IMR-90 (cell line): ENCODE measurements at regions not wholly inside any gene's neighbourhood (a gene's known extent, or its start where the extent isn't known, plus 50 kb on each side); places are given as distances from the start of the nearest gene placed in this dataset.

Experiments
- CTCF ChIP-seq: conservative IDR thresholded peaks from 2 replicates; pipeline ENCODE4 v1.5.1; 2012; ENCODE audit warnings: mild to moderate bottlenecking, low read depth, low read length, improper control_type of control experiment
- FOS ChIP-seq: fragments of 150-350 bp; IDR thresholded peaks from 2 replicates; pipeline ENCODE4 v1.6.1; 2016; ENCODE audit warnings: low read depth, low read length
- NFE2L2 ChIP-seq: fragments of 150-350 bp; IDR thresholded peaks from 2 replicates; pipeline ENCODE4 v1.6.1; 2016; ENCODE audit warnings: low read depth, mild to moderate bottlenecking, low read length
- POLR2A ChIP-seq: IDR thresholded peaks from 2 replicates; pipeline ENCODE4 v1.6.1; 2012; ENCODE audit warnings: mild to moderate bottlenecking, low read depth, low read length
- RFX5 ChIP-seq: IDR thresholded peaks from 2 replicates; pipeline ENCODE4 v1.8.0; 2012; ENCODE audit warnings: low read depth, mild to moderate bottlenecking, low read length, moderate library complexity
- SMC3 ChIP-seq: fragments of 150-350 bp; IDR thresholded peaks from 2 replicates; pipeline ENCODE4 v1.6.1; 2016; ENCODE audit warnings: low read depth, mild to moderate bottlenecking, antibody characterized with exemption, low read length, moderate library complexity

- TF ChIP-seq CTCF = no peak
- TF ChIP-seq NFE2L2 = no peak
- TF ChIP-seq FOS = no peak
- no peak for TF ChIP-seq RFX5
- TF ChIP-seq SMC3 = no peak
- TF ChIP-seq POLR2A = no peak
Measured at GRCh38 chr1:67614511-67614934, 70.5 kb upstream of the GADD45A start.
